Fibroblast of skin of scalp (primary cell): ENCODE measurements at regions not wholly inside any gene's neighbourhood (a gene's known extent, or its start where the extent isn't known, plus 50 kb on each side); places are given as distances from the start of the nearest gene placed in this dataset.
"Not testable (repeated sequence)": the region's sequence is repeated elsewhere in the genome, so short reads cannot be mapped to it uniquely, and the experiment has no call there.

Experiments used
- DNase-seq: peaks from one replicate; pipeline ENCODE4 v3.0.0-alpha.2; 2013

GRCh38 chr3:153442799-153443487 lies 280.9 kb downstream of the RAP2B start:
- DNase-seq, result no peak

DNA sequence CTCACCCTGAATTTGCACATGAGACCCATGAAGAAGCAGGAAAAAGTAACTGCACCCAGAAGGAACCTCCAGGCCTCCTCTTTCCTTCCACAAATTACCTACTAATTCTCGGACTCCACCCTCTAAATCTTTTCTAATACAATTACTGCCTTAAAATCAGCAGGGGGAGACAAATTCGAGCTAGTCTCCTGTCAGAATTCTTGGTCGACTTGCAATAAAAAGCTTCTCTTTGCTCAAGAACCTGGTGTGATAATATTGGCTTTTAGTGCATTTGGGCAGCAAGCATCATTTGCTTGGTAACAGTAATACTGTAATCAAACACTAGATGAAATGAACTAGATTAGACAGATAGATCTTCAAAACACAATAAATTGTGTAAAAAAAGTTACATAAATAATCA lies 281.9 kb downstream of the RAP2B start:
- DNase-seq, result no peak

- DNase-seq, result no peak
Measured at GRCh38 chr3:153445817-153446216, 283.8 kb downstream of the RAP2B start.

GRCh38 chr3:153448151-153448829 lies 286.3 kb downstream of the RAP2B start:
- DNase-seq, result no peak

- DNase-seq, result no peak
Measured at GRCh38 chr3:153456833-153457545, 295.0 kb downstream of the RAP2B start.

DNA sequence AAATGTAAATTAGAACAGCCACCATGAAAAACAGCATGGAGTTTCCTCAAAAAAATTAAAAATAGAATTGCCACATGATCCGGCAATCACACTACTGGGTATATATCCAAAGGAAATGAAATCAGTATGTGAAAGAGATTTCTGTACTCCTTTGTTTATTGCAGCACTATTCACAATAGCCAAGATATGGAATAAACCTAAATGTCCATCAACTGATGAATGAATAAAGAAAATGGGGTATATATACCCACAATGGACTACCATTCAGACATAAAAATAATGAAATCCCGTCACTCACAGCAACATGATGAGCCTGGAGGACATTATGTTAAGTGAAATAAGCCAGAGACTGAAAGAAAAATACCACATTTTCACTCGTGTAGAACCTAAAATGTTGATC lies 296.9 kb downstream of the RAP2B start:
- no peak for DNase-seq

DNA sequence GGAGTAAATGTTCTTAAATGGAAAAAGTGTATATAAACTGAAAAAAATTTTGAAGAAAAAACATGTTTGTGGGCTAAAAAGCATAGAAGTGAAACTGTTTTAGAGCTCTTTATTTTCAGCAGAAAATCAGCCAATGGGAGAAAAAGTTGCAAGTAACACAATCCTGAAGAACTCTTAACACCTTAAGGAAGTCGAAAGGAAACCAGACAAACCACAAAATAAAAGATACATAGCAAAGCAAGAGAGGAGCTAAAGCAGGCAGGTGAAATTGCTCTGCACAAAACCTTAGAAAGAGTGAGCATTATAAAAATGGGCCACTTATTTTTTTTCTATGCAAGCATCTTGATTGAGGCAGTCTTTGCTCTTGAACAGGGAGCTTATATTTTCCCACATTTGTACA lies 300.5 kb downstream of the RAP2B start:
- DNase-seq, result no peak

DNA sequence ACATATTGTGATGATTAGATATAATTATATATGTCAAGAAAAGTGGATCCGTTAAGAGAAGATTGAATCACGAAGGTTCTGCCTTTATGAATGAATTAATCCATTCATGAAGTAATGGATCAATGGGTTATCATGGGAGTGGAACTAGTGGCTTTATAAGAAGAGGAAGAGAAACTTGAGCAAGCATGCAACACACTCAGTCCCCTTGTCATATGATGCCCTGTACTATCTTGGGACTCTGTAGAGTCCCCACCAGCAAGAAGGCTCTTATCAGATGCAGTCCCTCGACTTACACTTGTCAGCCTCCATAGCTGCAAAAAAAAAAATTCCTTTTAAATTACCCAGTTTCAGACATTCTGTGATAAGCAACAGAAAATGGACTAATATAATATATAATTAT lies 301.9 kb downstream of the RAP2B start:
- DNase-seq, result no peak

GRCh38 chr3:153469162-153469561 lies 307.1 kb downstream of the RAP2B start:
- DNase-seq, result no peak

GRCh38 chr3:153484842-153485241 lies 322.8 kb downstream of the RAP2B start:
- no peak for DNase-seq

DNA sequence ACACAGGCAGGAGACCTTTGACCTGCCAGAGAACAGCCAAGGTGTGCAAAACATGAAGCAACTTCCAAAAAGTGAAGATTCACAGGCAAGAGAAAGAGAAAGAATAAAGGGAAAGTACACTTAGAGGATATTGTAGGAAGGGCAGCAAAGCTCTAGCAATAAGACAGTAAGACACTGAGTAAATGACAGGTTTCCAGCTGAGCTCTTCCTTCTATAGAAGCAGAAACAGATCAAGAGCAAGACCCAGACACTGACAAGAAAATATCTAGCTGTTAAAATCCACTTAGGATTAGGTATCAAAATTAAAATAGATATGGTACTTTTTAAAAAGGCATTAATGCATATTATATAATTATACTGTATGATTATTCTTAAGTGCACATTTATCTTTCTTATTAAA lies 333.4 kb downstream of the RAP2B start:
- DNase-seq, result no peak

DNA sequence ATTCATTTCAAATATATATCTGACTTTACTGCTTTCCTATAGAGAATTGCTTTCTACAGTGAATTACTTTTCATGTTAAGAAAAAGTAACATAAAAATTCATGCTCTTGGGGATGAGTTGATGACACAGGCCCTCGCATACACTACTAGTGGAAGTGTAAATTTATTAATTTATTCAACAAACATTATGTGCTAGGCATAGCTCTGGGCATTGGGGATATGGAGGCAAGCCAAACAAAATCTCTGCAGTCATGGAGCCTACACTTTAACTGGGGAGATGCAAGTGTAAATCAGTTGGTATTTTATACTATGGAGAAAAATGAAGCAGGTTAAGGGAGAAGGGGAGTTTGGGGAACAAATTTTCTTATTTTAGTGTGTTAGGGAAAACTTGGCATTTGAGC lies 340.7 kb downstream of the RAP2B start:
- DNase-seq, result no peak

GRCh38 chr3:153503873-153504272 lies 341.8 kb downstream of the RAP2B start:
- DNase-seq, result no peak

GRCh38 chr3:153506205-153506604 lies 344.2 kb downstream of the RAP2B start:
- DNase-seq, result not testable (repeated sequence)

DNA sequence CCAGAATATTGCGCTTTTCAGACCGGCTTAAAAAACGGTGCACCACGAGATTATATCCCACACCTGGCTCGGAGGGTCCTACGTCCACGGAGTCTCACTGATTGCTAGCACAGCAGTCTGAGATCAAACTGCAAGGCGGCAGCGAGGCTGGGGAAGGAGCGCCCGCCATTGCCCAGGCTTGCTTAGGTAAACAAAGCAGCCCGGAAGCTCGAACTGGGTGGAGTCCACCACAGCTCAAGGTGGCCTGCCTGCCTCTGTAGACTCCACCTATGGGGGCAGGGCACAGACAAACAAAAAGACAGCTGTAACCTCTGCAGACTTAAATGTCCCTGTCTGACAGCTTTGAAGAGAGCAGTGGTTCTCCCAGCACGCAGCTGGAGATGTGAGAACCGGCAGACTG lies 344.7 kb downstream of the RAP2B start:
- DNase-seq, result not testable (repeated sequence)

DNA sequence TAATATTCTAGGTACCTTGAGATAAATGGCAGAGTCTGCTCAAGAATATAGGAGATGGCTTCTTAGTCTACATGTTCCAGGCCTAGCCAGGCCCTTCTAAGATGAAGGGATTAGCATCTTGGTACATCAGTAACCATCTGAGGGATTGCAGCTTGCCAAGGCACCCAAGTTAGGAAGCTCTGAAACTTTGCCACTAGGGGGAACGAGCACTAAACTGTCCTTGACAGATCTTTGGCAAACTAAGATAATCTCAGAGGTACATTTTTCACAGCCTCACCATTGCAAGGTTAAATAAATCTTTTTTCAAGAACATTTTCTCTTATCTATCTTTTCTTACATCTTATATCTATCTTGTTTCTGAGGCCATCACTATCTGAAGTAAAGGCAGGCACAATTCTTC lies 351.2 kb downstream of the RAP2B start:
- DNase-seq, result peak; percentile 12

DNA sequence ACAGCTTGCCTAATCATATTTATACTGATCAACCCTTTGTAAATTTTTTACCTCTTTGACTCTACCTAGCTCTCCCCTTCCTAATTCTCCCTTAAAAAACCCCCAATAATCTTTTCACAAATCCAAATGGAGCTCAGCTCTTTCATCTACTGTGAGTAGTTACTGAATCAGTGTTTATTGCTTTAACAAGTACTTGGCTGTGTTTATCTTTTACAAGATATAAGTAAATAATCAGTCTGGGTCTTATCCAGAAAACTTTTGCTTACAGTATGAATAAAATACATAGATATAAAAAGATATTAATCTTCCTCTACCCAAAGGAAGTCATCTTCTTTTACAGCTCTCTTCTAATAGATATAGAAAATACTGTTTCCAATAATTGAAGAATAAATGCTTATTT lies 366.4 kb downstream of the RAP2B start:
- DNase-seq, result no peak

- no peak for DNase-seq
Measured at GRCh38 chr3:153539263-153539662, 377.2 kb downstream of the RAP2B start.

GRCh38 chr3:153545471-153545870 lies 383.4 kb downstream of the RAP2B start:
- peak; percentile 2 for DNase-seq

DNA sequence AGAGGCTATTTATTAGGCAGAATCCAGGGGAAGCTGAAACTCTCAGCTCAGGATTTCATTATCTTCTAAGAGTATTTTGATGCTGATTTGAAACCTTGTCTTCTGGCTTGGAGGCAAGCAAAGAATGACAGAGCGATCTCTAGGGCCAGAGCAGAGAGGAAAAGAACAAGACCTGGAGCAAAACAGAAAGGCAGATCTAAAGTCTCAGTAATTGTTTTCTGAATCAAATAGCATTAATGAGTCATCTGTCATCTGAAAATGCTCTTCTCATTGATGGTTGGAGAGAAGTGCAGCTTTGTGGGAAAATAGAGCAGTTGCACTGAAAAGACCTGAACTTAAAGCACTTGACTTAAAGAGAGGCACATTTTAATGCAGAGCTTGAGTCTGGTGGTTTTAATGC lies 385.9 kb downstream of the RAP2B start:
- DNase-seq, result no peak

DNA sequence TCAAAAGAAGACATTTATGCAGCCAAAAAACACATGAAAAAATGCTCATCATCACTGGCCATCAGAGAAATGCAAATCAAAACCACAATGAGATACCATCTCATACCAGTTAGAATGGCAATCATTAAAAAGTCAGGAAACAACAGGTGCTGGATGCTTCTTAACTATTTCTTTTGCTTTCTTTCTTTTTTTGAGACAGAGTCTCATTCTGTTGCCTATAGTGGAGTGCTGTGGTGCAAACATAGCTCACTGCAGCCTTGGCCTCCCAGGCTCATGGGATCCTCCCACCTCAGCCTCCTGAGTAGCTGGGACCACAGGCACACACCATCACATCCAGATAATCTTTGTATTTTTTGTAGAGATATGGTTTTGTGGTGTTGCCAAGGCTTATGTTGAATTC lies 387.7 kb downstream of the RAP2B start:
- not testable (repeated sequence) for DNase-seq

GRCh38 chr3:153551536-153552285 lies 389.7 kb downstream of the RAP2B start:
- DNase-seq, result no peak
